ENCODE measurements at regions not wholly inside any gene's neighbourhood (a gene's known extent, or its start where the extent isn't known, plus 50 kb on each side); places are given as distances from the start of the nearest gene placed in this dataset.

- intact Hi-C loops (cut with micrococcal nuclease; ENCODE audit: unreplicated experiment), result no loop called here
- H3K4me2 ChIP-seq, result no peak overlapping the region
- TF ChIP-seq, protein P1, sequence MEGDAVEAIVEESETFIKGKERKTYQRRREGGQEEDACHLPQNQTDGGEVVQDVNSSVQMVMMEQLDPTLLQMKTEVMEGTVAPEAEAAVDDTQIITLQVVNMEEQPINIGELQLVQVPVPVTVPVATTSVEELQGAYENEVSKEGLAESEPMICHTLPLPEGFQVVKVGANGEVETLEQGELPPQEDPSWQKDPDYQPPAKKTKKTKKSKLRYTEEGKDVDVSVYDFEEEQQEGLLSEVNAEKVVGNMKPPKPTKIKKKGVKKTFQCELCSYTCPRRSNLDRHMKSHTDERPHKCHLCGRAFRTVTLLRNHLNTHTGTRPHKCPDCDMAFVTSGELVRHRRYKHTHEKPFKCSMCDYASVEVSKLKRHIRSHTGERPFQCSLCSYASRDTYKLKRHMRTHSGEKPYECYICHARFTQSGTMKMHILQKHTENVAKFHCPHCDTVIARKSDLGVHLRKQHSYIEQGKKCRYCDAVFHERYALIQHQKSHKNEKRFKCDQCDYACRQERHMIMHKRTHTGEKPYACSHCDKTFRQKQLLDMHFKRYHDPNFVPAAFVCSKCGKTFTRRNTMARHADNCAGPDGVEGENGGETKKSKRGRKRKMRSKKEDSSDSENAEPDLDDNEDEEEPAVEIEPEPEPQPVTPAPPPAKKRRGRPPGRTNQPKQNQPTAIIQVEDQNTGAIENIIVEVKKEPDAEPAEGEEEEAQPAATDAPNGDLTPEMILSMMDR (conservative IDR thresholded peaks at IDR 0.05), result no peak
- TF ChIP-seq EZH2 (IDR thresholded peaks at IDR 0.05; ENCODE audit: low read depth), result no peak
- no peak for DNase-seq
- no peaks in the 10 kb centered on the region for H3F3A ChIP-seq (ENCODE audit: insufficient read depth, low read depth)
- H3K4me3 ChIP-seq, result no peak overlapping the region
- no peak overlapping the region for H3K27ac ChIP-seq
- H3K4me1 ChIP-seq (replicated peaks; ENCODE audit: insufficient read depth), result no peaks in the 10 kb centered on the region
- H3K27me3 ChIP-seq (ENCODE audit: insufficient read depth, low read depth), result 0 out of 2 replicates have a peak, but pooled peaks cover 8% of the 10 kb centered on the region
- ChIA-PET CTCF (no interaction called here), POLR2A (ENCODE audit: unreplicated experiment) (no interaction called here)
- no TSS peak for BruUV-seq (replicated peaks)
- H2AFZ ChIP-seq, result no peak overlapping the region
- H3K9me3 ChIP-seq (ENCODE audit: insufficient read depth, low read depth), result no peaks in the 10 kb centered on the region
- H4K20me1 ChIP-seq (ENCODE audit: insufficient read depth), result no peaks in the 10 kb centered on the region
- no peaks in the 10 kb centered on the region for H3K79me2 ChIP-seq (ENCODE audit: low read depth)
- no peaks in the 10 kb centered on the region for H3K36me3 ChIP-seq (ENCODE audit: low read depth)
- no peaks in the 10 kb centered on the region for H3K9me2 ChIP-seq (ENCODE audit: insufficient read depth)
Measured at GRCh38 chr2:57199663-57200062, 846.9 kb upstream of the VRK2 start.

DNA sequence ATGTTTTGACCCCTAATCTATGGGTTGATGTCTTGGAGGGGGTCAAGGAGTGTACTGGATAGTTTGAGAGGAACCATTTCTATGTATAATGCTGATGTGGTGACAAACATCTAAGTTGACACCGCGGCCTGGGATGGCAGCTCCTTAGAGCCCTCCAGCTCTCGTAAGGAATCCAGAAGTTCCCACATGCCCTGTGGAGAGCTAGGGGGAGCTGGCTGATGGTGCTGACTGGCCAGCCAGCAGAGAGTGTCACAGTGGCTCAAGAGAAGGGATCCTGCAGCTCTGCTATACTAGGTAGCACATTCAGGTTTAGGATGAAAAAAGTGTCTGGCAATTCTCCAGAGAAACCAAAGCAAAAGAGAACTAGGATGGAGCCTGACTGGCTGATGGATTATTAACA is 842.2 kb upstream of the VRK2 start:
- no peak overlapping the region for H2AFZ ChIP-seq
- H3K36me3 ChIP-seq (ENCODE audit: low read depth), result no peaks in the 10 kb centered on the region
- CTCF ChIA-PET, result no interaction called here
- POLR2A ChIA-PET (ENCODE audit: unreplicated experiment), result no interaction called here
- H3F3A ChIP-seq (ENCODE audit: insufficient read depth, low read depth), result no peaks in the 10 kb centered on the region
- peaks cover 5% of the 10 kb centered on the region; the same call in 1 of the 2 replicates for H3K27me3 ChIP-seq (ENCODE audit: insufficient read depth, low read depth)
- no peak overlapping the region for H3K4me2 ChIP-seq
- DNase-seq, result no peak
- no peaks in the 10 kb centered on the region for H4K20me1 ChIP-seq (ENCODE audit: insufficient read depth)
- H3K9me3 ChIP-seq (ENCODE audit: insufficient read depth, low read depth), result no peaks in the 10 kb centered on the region
- no peaks in the 10 kb centered on the region for H3K79me2 ChIP-seq (ENCODE audit: low read depth)
- intact Hi-C loops (cut with micrococcal nuclease; ENCODE audit: unreplicated experiment), result no loop called here
- no peak overlapping the region for H3K4me3 ChIP-seq
- no peaks in the 10 kb centered on the region for H3K9me2 ChIP-seq (ENCODE audit: insufficient read depth)
- H3K4me1 ChIP-seq (replicated peaks; ENCODE audit: insufficient read depth), result no peaks in the 10 kb centered on the region
- TF ChIP-seq, protein P1 (conservative IDR thresholded peaks at IDR 0.05), result no peak
- TF ChIP-seq EZH2 (IDR thresholded peaks at IDR 0.05; ENCODE audit: low read depth), result no peak
- BruUV-seq (replicated peaks), result no TSS peak
- H3K27ac ChIP-seq, result no peak overlapping the region

- H3K36me3 ChIP-seq (ENCODE audit: low read depth), result no peaks in the 10 kb centered on the region
- no peaks in the 10 kb centered on the region for H3K4me1 ChIP-seq (replicated peaks; ENCODE audit: insufficient read depth)
- no peaks in the 10 kb centered on the region for H3K79me2 ChIP-seq (ENCODE audit: low read depth)
- H3K4me2 ChIP-seq, result no peak overlapping the region
- no TSS peak for BruUV-seq (replicated peaks)
- H3F3A ChIP-seq (ENCODE audit: insufficient read depth, low read depth), result no peaks in the 10 kb centered on the region
- no peak overlapping the region for H3K27ac ChIP-seq
- H3K9me3 ChIP-seq (ENCODE audit: insufficient read depth, low read depth), result no peaks in the 10 kb centered on the region
- CTCF ChIA-PET, result no interaction called here
- POLR2A ChIA-PET (ENCODE audit: unreplicated experiment), result no interaction called here
- no peak for DNase-seq
- no peak for TF ChIP-seq EZH2 (IDR thresholded peaks at IDR 0.05; ENCODE audit: low read depth)
- TF ChIP-seq, protein P1 (conservative IDR thresholded peaks at IDR 0.05), result no peak
- no peak overlapping the region for H3K4me3 ChIP-seq
- H3K27me3 ChIP-seq (ENCODE audit: insufficient read depth, low read depth), result peaks cover 2% of the 10 kb centered on the region; the same call in 1 of the 2 replicates
- intact Hi-C loops (cut with micrococcal nuclease; ENCODE audit: unreplicated experiment), result no loop called here
- no peaks in the 10 kb centered on the region for H3K9me2 ChIP-seq (ENCODE audit: insufficient read depth)
- H2AFZ ChIP-seq, result no peak overlapping the region
- no peaks in the 10 kb centered on the region for H4K20me1 ChIP-seq (ENCODE audit: insufficient read depth)
Measured at GRCh38 chr2:57205241-57205640, 841.4 kb upstream of the VRK2 start.

Data from PC-9 (cell line).